Breast epithelium (tissue), 3 donors: ENCODE measurements at regions not wholly inside any gene's neighbourhood (a gene's known extent, or its start where the extent isn't known, plus 50 kb on each side); places are given as distances from the start of the nearest gene placed in this dataset.

ENCODE experiments used
- POLR2A ChIP-seq: fragments of 450-650 bp; IDR thresholded peaks from one replicate; pipeline ENCODE4 v1.6.1; 2016; ENCODE audit warnings: antibody characterized with exemption, mild to moderate bottlenecking, moderate library complexity
- POLR2AphosphoS5 ChIP-seq, 3 donors: sonication (generic); formaldehyde crosslinking; IDR thresholded peaks; one replicate each; pipeline ENCODE4 v1.6.1; 2017; ENCODE audit warnings: antibody characterized with exemption in 3 of 3
- TF ChIP-seq, protein P1 (sequence below), 3 donors: fragments of 450-650 bp; IDR thresholded peaks; one replicate each; pipeline ENCODE4 v1.5.1; 2016 to 2017; ENCODE audit warnings: antibody characterized with exemption in 3 of 3, mild to moderate bottlenecking in 3 of 3, moderate library complexity in 3 of 3

DNA sequence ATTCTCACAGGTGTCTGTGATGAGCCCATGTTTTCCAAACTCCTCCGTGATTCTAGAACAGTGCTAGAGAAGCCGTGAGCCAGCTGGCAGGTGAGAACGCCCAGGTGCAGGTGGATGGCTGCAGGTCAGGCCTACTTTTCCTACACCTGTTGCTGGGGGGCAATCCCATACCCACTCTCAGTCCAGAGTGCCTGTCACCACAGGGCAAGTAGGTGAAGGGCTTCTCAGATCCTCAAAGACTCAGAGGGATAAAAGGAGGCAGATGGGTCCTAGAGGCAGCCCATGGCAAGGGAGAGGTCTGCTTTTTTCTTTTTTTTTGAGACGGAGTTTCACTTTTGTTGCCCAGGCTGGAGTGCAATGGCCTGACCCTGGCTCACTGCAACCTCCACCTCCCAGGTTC, 50.7 kb upstream of the H6PD start:
- TF ChIP-seq, protein P1, sequence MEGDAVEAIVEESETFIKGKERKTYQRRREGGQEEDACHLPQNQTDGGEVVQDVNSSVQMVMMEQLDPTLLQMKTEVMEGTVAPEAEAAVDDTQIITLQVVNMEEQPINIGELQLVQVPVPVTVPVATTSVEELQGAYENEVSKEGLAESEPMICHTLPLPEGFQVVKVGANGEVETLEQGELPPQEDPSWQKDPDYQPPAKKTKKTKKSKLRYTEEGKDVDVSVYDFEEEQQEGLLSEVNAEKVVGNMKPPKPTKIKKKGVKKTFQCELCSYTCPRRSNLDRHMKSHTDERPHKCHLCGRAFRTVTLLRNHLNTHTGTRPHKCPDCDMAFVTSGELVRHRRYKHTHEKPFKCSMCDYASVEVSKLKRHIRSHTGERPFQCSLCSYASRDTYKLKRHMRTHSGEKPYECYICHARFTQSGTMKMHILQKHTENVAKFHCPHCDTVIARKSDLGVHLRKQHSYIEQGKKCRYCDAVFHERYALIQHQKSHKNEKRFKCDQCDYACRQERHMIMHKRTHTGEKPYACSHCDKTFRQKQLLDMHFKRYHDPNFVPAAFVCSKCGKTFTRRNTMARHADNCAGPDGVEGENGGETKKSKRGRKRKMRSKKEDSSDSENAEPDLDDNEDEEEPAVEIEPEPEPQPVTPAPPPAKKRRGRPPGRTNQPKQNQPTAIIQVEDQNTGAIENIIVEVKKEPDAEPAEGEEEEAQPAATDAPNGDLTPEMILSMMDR (IDR thresholded peaks at IDR 0.05): no peak
- TF ChIP-seq POLR2A (no peak), POLR2AphosphoS5 (IDR thresholded peaks at IDR 0.05) (no peak)
